H4 (cell line): ENCODE measurements at regions not wholly inside any gene's neighbourhood (a gene's known extent, or its start where the extent isn't known, plus 50 kb on each side); places are given as distances from the start of the nearest gene placed in this dataset.
"Not testable (repeated sequence)": the region's sequence is repeated elsewhere in the genome, so short reads cannot be mapped to it uniquely, and the experiment has no call there.

ENCODE experiments used
- DNase-seq: peaks from one replicate; pipeline ENCODE4 v3.0.0-alpha.2; 2015; ENCODE audit warnings: low spot score

DNA sequence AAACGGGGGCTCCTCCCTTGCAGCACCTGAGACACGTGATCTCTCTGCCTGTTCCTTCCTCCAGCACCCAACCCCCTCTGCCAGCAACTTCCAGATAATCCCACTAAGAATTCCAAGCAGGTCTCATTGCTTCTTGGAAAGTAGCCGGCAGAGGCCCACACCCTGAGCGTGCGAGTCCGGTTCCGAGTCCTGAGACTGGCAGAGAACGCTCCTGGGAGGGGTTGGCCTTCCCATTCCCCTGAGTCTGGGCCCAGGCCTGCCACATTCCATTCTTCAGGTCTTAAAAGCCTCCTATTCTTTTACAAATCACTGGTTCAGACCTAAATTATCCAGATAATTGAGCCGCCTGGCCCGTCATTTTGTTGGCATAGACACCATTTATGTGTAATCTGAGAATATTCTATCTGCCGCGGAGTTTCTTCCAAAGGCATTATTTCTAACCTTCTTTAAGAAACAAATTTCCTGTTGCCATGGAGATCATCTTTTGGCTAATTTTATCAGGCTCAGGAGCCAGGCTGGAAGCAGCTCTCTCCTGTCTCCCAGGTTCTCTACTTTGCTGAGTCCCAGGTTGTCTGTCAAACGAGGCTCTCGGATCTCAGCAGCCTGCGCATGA lies 165.4 kb downstream of the MYCN start:
- DNase-seq = no peak

- DNase-seq = no peak
Measured at GRCh38 chr2:16104949-16105668, 164.8 kb downstream of the MYCN start.

GRCh38 chr2:16104315-16104948 lies 164.1 kb downstream of the MYCN start:
- no peak for DNase-seq

GRCh38 chr2:16103614-16104314 lies 163.4 kb downstream of the MYCN start:
- no peak for DNase-seq

- no peak for DNase-seq
Measured at GRCh38 chr2:16102976-16103380, 162.6 kb downstream of the MYCN start.

DNA sequence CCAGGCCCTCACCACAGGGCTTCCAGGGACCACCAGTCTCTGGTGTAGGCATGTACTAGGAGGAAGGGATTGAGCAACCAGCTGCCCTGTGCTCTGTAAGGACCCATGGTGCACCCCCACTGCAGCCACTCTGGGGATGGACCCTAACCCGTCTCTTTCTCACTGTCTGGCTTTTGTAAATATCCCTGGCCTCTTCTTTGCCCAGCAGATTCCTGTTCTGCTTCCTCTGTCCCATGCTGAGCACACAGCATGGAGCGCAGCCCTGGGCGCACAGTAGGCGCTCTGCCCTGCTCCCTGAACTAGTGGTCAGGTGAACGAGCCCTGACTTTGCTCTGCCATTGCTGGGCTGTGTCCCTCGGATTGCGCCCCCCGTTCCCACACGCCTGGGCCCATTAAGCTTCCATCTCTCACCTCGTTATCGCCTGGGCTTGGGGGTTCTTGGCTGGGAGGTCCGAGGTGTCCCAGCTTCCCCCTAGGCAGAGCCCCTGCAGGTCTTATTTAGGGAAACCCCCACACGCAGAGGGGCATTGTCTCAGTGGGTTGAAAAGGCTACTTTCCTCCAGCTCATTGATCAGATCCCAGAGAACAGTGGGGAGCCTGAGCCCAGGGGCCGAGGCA lies 162.1 kb downstream of the MYCN start:
- DNase-seq = no peak

DNA sequence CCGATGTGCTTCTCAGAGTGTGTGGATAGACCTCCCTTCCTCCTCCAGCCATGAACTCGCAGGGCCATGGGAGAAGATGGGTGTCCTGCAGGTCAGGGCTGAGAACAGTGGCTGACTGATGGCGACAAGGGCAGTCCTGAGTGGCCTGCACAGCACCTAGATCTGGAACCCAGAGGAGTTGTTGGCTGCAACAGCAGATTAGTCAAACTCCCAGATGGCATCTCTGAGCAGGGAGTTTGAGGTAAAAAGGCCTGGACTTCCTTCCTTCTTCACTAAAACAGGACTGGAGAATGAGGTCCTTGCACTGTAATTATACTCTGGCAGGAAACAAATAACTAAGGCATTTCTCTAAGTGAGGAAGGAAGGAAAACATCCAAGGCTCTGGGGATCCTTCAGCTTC lies 160.8 kb downstream of the MYCN start:
- DNase-seq = no peak

DNA sequence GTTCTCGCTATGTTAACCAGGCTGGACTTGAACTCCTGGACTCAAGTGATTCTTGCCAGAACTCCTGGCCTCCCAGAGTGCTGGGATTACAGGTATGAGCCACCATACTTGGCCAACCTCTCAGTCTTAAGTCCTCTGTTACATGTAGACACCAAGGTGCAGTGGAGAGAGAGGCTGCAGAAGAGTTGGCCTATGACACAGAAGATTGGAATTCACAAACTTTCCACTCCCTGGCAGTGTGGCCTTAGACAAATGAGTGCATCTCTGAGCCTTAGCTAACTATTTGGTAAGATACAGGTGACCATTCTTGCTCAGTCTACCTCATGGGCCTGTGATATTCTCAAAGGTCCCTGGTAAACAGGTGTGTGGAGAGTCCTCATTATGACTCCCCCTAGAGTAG lies 159.7 kb downstream of the MYCN start:
- no peak for DNase-seq

DNA sequence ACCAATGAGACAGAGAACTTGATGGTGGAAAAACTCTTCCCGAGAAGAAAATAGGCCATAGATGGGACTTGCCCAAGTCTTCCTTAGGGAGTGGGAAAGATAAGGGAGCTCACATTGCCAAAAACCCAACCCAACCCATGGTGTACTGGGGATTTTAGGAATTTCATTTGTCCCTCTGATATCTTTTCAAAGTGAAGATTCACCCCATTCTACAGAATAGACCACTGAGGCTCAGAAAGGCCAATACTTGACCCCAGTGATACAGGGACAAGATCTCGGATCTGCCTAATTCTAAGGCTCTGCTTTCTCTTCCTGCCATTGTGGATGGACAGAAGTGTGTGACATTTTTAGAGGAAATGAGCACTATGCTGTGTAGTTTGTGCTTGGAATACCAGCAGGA lies 159.0 kb downstream of the MYCN start:
- DNase-seq = no peak

- no peak for DNase-seq
Measured at GRCh38 chr2:16096962-16097361, 156.6 kb downstream of the MYCN start.

DNA sequence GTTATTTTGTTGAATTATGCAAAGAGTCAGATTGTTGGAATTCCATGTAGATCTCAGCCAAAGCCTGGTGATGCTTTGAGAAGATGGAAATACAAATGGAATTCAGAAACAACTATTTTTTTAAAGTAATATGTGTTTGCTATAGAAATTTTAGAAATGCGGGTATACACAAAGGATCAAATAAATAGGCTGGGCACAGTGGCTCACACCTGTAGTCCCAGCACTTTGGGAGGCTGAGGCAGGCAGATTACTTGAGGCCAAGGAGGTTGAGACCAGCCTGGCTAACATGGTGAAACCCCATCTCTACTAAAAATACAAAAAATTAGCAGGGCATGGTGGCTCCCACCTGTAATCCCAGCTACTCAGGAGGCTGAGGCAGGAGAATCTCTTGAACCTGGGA lies 155.1 kb downstream of the MYCN start:
- not testable (repeated sequence) for DNase-seq

- no peak for DNase-seq
Measured at GRCh38 chr2:16094811-16095210, 154.5 kb downstream of the MYCN start.

DNA sequence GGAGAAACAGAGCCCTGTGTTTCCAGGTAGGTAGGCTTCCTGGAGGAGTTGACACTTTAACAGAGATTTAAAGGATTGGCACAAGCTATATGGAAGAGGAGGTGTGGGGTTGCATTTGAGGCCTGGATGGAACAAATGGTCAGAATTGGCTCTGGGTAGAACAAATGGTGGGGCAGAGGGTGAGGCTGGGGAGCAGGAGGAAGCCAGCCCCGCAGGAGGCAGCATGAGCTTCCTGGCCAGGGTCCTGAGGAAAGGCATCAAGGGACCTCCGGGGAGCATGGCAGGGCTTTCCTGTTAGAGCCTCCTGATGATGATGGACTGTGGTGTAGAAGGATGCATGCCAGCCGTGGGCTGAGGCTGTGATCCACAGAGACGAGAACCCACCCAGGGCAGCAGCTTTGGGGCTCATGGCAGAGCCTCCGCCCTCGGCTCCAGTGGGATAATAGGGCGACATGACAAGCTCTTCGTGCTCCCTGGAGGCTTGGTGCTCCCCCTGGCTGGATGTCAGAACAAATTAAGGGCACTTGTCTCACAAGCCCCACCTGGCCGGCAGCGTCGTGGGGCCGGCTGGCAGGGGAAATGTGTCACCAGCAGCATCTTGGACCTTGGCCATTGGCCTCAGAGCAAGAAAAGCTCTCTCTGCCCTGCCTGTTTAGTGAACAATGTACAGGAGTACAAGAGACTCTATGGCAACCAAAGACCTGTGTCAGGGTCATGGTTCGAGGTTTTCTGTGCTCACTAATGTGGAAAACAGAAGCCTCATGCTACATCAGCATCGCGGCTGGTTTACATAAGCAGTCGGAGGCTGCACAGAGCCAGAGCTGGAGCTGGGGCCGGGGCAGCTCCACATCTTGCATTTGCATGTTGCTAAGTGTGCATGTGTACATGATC lies 153.5 kb downstream of the MYCN start:
- no peak for DNase-seq

DNA sequence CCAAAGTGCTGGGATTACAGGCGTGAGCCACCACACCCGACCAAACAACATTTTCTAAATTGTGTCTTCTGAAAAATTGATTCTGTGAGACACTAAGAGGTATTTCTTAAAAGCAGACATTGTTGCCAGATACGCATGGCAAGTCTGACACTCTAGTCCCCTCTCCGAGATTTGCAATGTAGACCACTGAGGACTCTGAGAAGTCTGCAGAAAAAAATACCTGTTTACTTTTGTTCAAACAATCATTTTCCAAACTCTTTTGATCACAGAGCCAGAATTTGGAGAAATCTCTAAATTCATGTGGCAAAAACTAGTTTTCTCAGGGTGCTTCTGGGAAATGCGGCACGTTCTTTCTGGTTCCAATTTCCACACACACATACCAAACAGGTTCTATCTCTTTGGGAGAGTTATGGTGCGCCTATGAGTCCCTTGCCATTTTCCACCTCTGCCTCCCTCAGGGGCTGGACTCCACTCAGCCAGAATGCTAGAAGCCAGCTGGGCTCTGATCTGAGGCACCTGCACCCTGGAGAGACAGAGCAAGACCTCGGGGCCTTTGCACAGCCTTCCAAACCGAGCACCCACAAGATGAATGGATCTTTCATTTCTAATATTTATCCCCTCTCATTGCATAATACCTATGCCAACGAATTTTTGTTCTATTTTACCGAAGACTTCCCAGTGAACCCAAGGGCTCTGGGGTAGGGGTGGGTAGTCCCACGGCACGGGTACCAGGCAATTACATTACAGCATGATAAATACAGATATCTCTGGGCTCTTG lies 152.7 kb downstream of the MYCN start:
- no peak for DNase-seq

DNA sequence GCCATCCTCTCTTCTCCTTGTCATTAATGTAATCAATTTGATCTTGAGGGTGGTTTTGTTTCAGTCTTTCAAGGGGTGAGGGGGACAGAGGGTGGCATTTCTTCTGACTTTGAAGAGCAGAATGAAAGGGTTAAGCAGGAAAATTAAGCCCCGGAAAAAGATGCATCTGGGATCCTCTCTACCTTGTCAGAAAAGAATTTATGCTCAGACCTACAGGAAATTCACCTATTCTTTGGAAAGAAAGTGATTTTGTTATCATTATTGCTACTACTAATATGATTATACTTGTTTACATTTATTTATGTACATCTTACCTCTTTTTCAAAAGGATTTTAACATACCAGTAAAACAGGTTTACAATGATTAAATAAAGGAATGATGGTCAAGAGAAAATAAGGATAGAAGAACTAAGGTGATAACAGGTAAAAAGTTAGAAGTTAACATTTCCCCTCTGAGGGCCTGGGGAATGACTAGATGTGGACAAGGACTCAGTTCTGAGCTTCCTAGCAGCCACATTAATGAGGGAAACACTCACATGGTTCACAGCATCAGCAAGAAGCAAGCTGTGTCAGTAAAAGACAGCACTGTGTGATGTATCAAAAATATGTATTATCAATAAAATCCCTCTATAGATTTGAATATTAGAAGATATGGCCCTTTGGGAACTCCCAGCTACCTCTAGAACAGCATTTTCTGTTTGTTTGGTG lies 151.4 kb downstream of the MYCN start:
- DNase-seq = no peak

GRCh38 chr2:16090650-16091575 lies 150.6 kb downstream of the MYCN start:
- DNase-seq = no peak

GRCh38 chr2:16089491-16089890 lies 149.1 kb downstream of the MYCN start:
- DNase-seq = not testable (repeated sequence)

DNA sequence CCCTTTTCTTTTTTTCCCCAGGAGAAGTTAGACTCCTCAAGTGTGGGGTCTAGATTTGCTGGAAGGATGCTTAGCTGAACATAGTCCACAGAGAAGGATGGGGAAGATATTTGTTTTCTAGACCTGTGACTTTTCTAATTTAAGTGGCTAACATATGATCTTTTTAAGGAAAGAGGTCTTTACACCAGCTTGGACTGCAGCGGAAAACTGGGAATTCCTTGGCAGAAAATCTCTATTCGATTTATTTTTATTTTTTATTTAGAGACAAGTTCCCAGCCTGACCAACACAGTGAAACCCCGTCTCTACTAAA lies 148.4 kb downstream of the MYCN start:
- no peak for DNase-seq
